ENCODE measurements at regions not wholly inside any gene's neighbourhood (a gene's known extent, or its start where the extent isn't known, plus 50 kb on each side); places are given as distances from the start of the nearest gene placed in this dataset.

- DNase-seq = no peak
Measured at GRCh38 chr14:38073641-38074040, 134.1 kb upstream of the SSTR1 start.

GRCh38 chr14:38074081-38074480 is 133.6 kb upstream of the SSTR1 start:
- no peak for DNase-seq

- DNase-seq = no peak
Measured at GRCh38 chr14:38074754-38075153, 132.9 kb upstream of the SSTR1 start.

- peak; percentile 34 for DNase-seq
Measured at GRCh38 chr14:38078393-38078792, 129.3 kb upstream of the SSTR1 start.

- DNase-seq = no peak
Measured at GRCh38 chr14:38079268-38079667, 128.4 kb upstream of the SSTR1 start.

- DNase-seq = no peak
Measured at GRCh38 chr14:38079886-38080285, 127.8 kb upstream of the SSTR1 start.

GRCh38 chr14:38080696-38081095 is 127.0 kb upstream of the SSTR1 start:
- no peak for DNase-seq

GRCh38 chr14:38083039-38083438 is 124.7 kb upstream of the SSTR1 start:
- no peak for DNase-seq

GRCh38 chr14:38089123-38089522 is 118.6 kb upstream of the SSTR1 start:
- DNase-seq = no peak

GRCh38 chr14:38090506-38090905 is 117.2 kb upstream of the SSTR1 start:
- no peak for DNase-seq

GRCh38 chr14:38098074-38098836 is 109.4 kb upstream of the SSTR1 start:
- DNase-seq = no peak

GRCh38 chr14:38101679-38102078 is 106.0 kb upstream of the SSTR1 start:
- no peak for DNase-seq

- no peak for DNase-seq
Measured at GRCh38 chr14:38103542-38104225, 104.0 kb upstream of the SSTR1 start.

- DNase-seq = no peak
Measured at GRCh38 chr14:38105106-38105702, 102.5 kb upstream of the SSTR1 start.

- no peak for DNase-seq
Measured at GRCh38 chr14:38107216-38107631, 100.5 kb upstream of the SSTR1 start.

GRCh38 chr14:38108681-38109080 is 99.0 kb upstream of the SSTR1 start:
- no peak for DNase-seq

- no peak for DNase-seq
Measured at GRCh38 chr14:38110258-38110657, 97.4 kb upstream of the SSTR1 start.

- no peak for DNase-seq
Measured at GRCh38 chr14:38111046-38111445, 96.7 kb upstream of the SSTR1 start.

GRCh38 chr14:38113546-38113945 is 94.2 kb upstream of the SSTR1 start:
- no peak for DNase-seq

- DNase-seq = no peak
Measured at GRCh38 chr14:38116895-38117294, 90.8 kb upstream of the SSTR1 start.

GRCh38 chr14:38120109-38120508 is 87.6 kb upstream of the SSTR1 start:
- no peak for DNase-seq

GRCh38 chr14:38121320-38122020 is 86.2 kb upstream of the SSTR1 start:
- no peak for DNase-seq

- DNase-seq = no peak
Measured at GRCh38 chr14:38122241-38122640, 85.5 kb upstream of the SSTR1 start.

- DNase-seq = no peak
Measured at GRCh38 chr14:38124506-38124905, 83.2 kb upstream of the SSTR1 start.
